ENCODE measurements at regions not wholly inside any gene's neighbourhood (a gene's known extent, or its start where the extent isn't known, plus 50 kb on each side); places are given as distances from the start of the nearest gene placed in this dataset.

- Histone ChIP-seq H3K36me3 (no peaks in the 10 kb centered on the region), H3K27ac (replicated peaks in 1 of 4) (no peak overlapping the region), H3K4me3 (no peak overlapping the region), H3K4me1 (no peaks in the 10 kb centered on the region), H3K9me3 (no peaks in the 10 kb centered on the region), H3K27me3 (no peaks in the 10 kb centered on the region)
- WGBS = 98% methylated on average over 3 of the region's 3 CpGs
- TF ChIP-seq POLR2A (IDR thresholded peaks at IDR 0.05; ENCODE audit: low read depth) = no peak
- no peak for TF ChIP-seq CTCF (IDR thresholded peaks at IDR 0.05)
- no peak for TF ChIP-seq EP300 (IDR thresholded peaks at IDR 0.05)
- TF ChIP-seq POLR2AphosphoS5 (IDR thresholded peaks at IDR 0.05) = no peak
- intact Hi-C loops (cut with DNase I) = no loop called here
- no peak for DNase-seq (ENCODE audit: extremely low spot score)
Measured at GRCh38 chr13:105907319-105908019, 628.0 kb downstream of the EFNB2 start.

GRCh38 chr13:105906746-105907145 is 628.7 kb downstream of the EFNB2 start:
- no peak for TF ChIP-seq EP300 (IDR thresholded peaks at IDR 0.05)
- no peak for TF ChIP-seq CTCF (IDR thresholded peaks at IDR 0.05)
- TF ChIP-seq POLR2A (IDR thresholded peaks at IDR 0.05; ENCODE audit: low read depth) = no peak
- TF ChIP-seq POLR2AphosphoS5 (IDR thresholded peaks at IDR 0.05) = no peak
- Histone ChIP-seq H3K9me3 (no peaks in the 10 kb centered on the region), H3K36me3 (no peaks in the 10 kb centered on the region), H3K27ac (replicated peaks in 1 of 4) (no peak overlapping the region), H3K27me3 (no peaks in the 10 kb centered on the region), H3K4me3 (no peak overlapping the region), H3K4me1 (no peaks in the 10 kb centered on the region)
- WGBS = 91% methylated on average over 5 of the region's 5 CpGs
- intact Hi-C loops (cut with DNase I) = no loop called here
- no peak for DNase-seq (ENCODE audit: extremely low spot score)

- Histone ChIP-seq H3K4me3 (no peak overlapping the region), H3K4me1 (no peaks in the 10 kb centered on the region), H3K27ac (replicated peaks in 1 of 4) (no peak overlapping the region), H3K9me3 (no peaks in the 10 kb centered on the region), H3K27me3 (no peaks in the 10 kb centered on the region), H3K36me3 (no peaks in the 10 kb centered on the region)
- TF ChIP-seq CTCF (IDR thresholded peaks at IDR 0.05) (no peak), EP300 (IDR thresholded peaks at IDR 0.05) (no peak), POLR2AphosphoS5 (IDR thresholded peaks at IDR 0.05) (no peak), POLR2A (IDR thresholded peaks at IDR 0.05; ENCODE audit: low read depth) (no peak)
- 91% methylated on average over 9 of the region's 9 CpGs for WGBS
- DNase-seq (ENCODE audit: extremely low spot score) = no peak
- intact Hi-C loops (cut with DNase I) = no loop called here
Measured at GRCh38 chr13:105904034-105904742, 631.3 kb downstream of the EFNB2 start.

- Histone ChIP-seq H3K27ac (replicated peaks in 1 of 4) (no peak overlapping the region), H3K27me3 (no peaks in the 10 kb centered on the region), H3K4me1 (no peaks in the 10 kb centered on the region), H3K36me3 (no peaks in the 10 kb centered on the region), H3K9me3 (no peaks in the 10 kb centered on the region), H3K4me3 (no peak overlapping the region)
- intact Hi-C loops (cut with DNase I) = no loop called here
- no peak for DNase-seq (ENCODE audit: extremely low spot score)
- 87% methylated on average over 2 of the region's 2 CpGs for WGBS
- TF ChIP-seq POLR2A (IDR thresholded peaks at IDR 0.05; ENCODE audit: low read depth) (no peak), POLR2AphosphoS5 (IDR thresholded peaks at IDR 0.05) (no peak), EP300 (IDR thresholded peaks at IDR 0.05) (no peak), CTCF (IDR thresholded peaks at IDR 0.05) (no peak)
Measured at GRCh38 chr13:105902396-105902795, 633.1 kb downstream of the EFNB2 start.

Measured in esophagus muscularis mucosa (tissue), 4 donors.